ENCODE measurements at regions not wholly inside any gene's neighbourhood (a gene's known extent, or its start where the extent isn't known, plus 50 kb on each side); places are given as distances from the start of the nearest gene placed in this dataset.

DNA sequence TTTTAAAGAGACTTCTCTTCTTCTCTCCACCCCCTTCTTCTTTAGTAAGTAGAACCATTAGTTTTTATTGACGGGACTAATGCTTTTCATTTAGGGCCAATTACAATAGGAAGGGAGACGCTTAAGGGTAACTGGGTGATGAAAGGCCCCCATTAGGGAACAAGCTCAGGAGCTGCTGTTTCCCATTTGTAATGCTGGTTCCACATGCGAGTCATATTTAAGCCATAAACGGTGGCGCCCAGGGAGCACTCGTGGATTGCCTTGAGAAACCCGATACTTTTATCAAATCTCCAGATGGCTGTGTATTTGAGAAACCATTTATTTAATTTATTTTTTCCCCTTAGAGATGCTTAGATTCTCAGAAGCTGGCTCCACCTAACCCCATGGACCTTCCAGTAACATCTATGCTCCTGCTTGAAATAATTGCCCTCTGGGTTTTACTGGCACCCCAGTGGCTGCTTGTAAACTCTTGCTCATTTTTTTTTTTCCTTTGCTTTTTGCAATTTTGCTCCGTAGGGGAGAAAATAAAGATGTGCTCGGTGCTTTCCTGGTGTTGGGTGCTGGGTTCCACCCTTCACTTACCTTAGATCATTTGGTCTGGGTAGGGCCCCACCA, 124.2 kb upstream of the MSX1 start:
- Histone ChIP-seq H3K27me3 (ENCODE audit: control insufficient read depth, insufficient read depth, low read length) (peaks cover 17% of the 10 kb centered on the region), H3K4me3 (ENCODE audit: low read depth, low read length) (no peak overlapping the region), H3K36me3 (ENCODE audit: control insufficient read depth, insufficient read depth, low read length) (no peaks in the 10 kb centered on the region)
- DNase-seq (ENCODE audit: low read depth), result no peak
- TF ChIP-seq CTCF (IDR thresholded peaks at IDR 0.05; ENCODE audit: insufficient read depth, low read depth, low read length), result no peak
- ChIA-PET CTCF (no interaction called here), POLR2A (no interaction called here)

- H3K4me3 ChIP-seq (ENCODE audit: low read depth, low read length), result no peak overlapping the region
- no peak for DNase-seq (ENCODE audit: low read depth)
- peaks cover 17% of the 10 kb centered on the region for H3K27me3 ChIP-seq (ENCODE audit: control insufficient read depth, insufficient read depth, low read length)
- TF ChIP-seq CTCF (IDR thresholded peaks at IDR 0.05; ENCODE audit: insufficient read depth, low read depth, low read length), result no peak
- H3K36me3 ChIP-seq (ENCODE audit: control insufficient read depth, insufficient read depth, low read length), result no peaks in the 10 kb centered on the region
- POLR2A ChIA-PET, result no interaction called here
- CTCF ChIA-PET, result no interaction called here
Observed at GRCh38 chr4:4734425-4734824, 125.0 kb upstream of the MSX1 start.

- CTCF ChIA-PET, result interaction anchor here (1.4 kb wide), 1 partner anchor 245 kb away, joined by 3 read pairs; no protein-coding TSS in a partner anchor
- peaks cover 17% of the 10 kb centered on the region for H3K27me3 ChIP-seq (ENCODE audit: control insufficient read depth, insufficient read depth, low read length)
- no peak overlapping the region for H3K4me3 ChIP-seq (ENCODE audit: low read depth, low read length)
- no peak for DNase-seq (ENCODE audit: low read depth)
- no peak for TF ChIP-seq CTCF (IDR thresholded peaks at IDR 0.05; ENCODE audit: insufficient read depth, low read depth, low read length)
- no peaks in the 10 kb centered on the region for H3K36me3 ChIP-seq (ENCODE audit: control insufficient read depth, insufficient read depth, low read length)
- POLR2A ChIA-PET, result no interaction called here
Observed at GRCh38 chr4:4733663-4734062, 125.8 kb upstream of the MSX1 start.

DNA sequence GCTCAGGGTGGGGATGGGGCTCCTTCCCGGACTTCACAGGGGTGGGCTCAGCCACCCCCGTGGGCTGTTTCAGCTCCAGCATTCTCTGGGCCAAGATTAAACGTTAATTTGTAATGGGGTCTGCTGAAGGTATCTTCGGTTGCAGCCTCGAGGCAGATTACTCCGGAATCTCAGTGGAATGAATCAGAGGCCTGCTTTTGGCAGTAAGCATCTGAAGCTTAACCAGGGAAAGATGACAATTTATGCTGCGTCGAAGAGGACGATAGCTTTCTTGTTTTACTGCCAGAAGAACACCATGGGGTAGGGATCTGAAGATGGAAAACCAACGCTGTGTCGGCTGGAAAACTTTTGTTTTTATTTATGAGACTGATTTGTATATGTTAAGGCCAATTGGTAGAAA, 129.2 kb upstream of the MSX1 start:
- ChIA-PET CTCF (no interaction called here), POLR2A (no interaction called here)
- no peak for TF ChIP-seq CTCF (IDR thresholded peaks at IDR 0.05; ENCODE audit: insufficient read depth, low read depth, low read length)
- no peak for DNase-seq (ENCODE audit: low read depth)
- Histone ChIP-seq H3K4me3 (ENCODE audit: low read depth, low read length) (no peak overlapping the region), H3K27me3 (ENCODE audit: control insufficient read depth, insufficient read depth, low read length) (peaks cover 9% of the 10 kb centered on the region), H3K36me3 (ENCODE audit: control insufficient read depth, insufficient read depth, low read length) (no peaks in the 10 kb centered on the region)

DNA sequence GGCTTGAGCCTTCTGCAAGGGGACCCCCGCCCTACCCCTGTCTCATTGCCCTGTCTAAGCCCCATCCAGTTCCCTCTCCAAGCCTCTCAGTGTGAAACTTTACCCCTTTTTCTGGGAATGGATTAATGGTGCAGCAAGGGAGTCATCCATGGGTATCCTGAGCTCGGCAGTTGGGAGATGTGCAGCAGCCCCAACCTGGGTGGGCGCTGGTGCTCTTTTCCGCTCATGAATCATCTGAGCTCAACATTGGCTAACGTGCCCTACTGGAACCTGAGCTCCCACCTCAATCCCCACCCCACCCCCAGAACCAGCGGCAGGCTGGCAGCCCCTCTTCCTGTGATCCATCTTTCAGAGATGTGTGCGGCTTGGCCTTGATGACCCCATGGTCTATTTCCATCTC, 130.3 kb upstream of the MSX1 start:
- CTCF ChIA-PET, result no interaction called here
- no peak for DNase-seq (ENCODE audit: low read depth)
- Histone ChIP-seq H3K36me3 (ENCODE audit: control insufficient read depth, insufficient read depth, low read length) (no peaks in the 10 kb centered on the region), H3K27me3 (ENCODE audit: control insufficient read depth, insufficient read depth, low read length) (peaks cover 6% of the 10 kb centered on the region), H3K4me3 (ENCODE audit: low read depth, low read length) (no peak overlapping the region)
- POLR2A ChIA-PET, result no interaction called here
- no peak for TF ChIP-seq CTCF (IDR thresholded peaks at IDR 0.05; ENCODE audit: insufficient read depth, low read depth, low read length)
